Myocyte (in vitro differentiated cells): ENCODE measurements at regions not wholly inside any gene's neighbourhood (a gene's known extent, or its start where the extent isn't known, plus 50 kb on each side); places are given as distances from the start of the nearest gene placed in this dataset.

Source experiments
- DNase-seq: peaks from one replicate; pipeline ENCODE4 v3.0.0-alpha.2; 2012; ENCODE audit warnings: low read depth

DNA sequence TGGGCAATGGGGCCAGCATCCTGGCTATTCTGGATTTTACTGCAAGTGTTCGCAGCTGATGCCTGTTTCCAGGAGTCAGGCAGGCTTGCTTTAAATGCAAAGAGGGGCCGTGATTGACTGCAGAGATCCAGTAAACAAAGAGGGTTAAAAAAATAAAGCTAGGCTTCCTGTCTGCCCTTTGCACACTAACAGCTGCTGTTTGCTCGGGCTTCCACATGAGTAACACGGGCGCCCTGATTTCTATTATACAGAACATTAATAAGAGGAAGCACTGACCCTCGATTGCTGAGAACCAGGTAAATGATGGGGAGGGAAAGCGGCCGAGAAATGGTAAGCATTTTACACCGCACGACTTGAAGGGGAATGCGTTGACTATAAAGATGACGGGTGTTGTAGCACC lies 254.2 kb upstream of the ZNF507 start:
- no peak for DNase-seq

DNA sequence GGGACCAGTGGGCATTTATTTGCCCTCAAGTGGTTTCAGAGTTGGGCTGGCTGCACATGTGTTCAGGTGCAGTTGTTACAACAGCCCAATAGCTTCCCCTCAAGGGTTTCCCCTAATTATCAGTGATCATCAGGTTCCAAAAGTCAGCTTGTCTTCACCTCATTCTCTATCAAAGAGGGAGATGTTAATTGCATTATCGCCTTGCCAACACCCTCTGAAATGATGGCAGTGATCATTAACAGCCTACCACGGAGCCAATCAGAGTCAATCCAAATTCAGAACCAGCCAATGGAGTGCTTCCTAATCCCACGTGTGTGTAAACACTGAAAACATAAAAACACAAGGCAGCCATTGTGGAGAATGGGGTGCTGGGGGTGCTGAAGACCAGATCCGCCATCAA lies 248.4 kb upstream of the ZNF507 start:
- DNase-seq, result no peak

DNA sequence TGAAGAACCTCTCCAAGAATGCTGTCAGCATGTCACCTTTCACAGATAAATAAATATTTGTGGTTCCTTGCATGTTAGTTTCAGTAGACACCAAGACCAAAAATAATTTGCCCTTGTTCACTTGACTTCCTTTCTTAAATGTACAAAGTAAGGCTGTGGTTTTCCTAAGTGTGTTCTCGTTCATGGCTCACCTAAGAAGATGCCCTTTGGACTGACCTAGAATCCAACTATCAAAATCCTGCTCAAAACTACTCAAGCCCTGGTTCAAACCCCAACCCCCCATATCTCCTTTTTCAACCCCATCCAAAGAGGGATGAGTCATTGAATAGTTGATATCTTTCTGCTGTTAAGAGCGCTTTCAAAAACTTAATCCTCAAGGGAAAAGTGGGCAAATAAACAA lies 247.8 kb upstream of the ZNF507 start:
- DNase-seq, result no peak

- no peak for DNase-seq
Measured at GRCh38 chr19:32098968-32099367, 246.4 kb upstream of the ZNF507 start.

GRCh38 chr19:32101206-32101605 lies 244.2 kb upstream of the ZNF507 start:
- no peak for DNase-seq

DNA sequence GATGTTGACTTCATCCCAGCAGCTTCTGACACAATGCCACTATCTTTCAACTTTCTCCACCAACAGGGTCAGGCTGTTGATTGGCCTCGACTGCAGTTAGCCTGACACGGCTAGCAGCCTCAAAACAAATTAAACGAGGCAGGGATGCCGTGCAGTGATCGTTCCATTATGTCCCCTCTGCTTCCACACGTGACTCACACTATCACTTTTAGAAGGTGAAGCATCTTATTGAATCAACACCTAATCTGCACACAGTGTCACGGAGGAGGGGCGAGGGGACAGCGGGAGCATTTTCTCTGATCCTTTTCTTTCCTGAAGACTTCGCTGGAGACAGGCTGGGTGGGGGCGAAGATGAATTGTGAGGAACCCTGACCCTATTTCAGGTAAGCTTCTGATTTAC lies 241.9 kb upstream of the ZNF507 start:
- DNase-seq, result no peak

DNA sequence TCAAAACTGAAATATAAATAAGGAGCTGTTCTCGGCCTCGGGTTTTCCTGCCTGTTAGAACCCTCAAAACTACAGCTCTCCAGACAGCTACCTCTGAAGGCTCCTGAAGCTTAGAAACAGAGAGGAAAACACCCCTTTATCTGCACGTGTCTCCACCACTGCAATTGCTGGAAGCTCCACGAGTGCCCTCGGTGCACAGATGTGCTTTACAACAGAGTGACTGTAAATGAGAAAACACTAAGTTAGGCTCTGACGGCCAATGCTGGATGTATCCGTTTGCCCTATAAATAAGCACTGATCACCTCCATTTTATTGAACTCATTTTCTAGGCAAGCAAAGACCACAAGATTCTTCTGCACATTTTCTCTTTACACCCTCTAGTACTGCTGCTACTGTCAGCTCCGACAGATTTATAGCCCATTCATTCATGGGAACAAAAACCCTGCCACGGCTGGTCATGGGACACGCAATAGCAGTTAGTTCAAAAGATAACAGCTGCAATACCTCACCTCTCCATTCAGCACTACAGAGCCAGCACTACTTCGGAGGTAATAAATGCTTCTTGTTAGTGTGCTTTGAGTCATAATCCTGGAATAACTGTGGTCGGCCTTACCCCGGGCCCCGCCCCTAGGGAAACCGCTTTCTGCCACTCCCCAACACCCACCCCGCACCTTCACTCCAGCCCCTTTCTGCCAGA lies 241.1 kb upstream of the ZNF507 start:
- DNase-seq, result peak; percentile 51

DNA sequence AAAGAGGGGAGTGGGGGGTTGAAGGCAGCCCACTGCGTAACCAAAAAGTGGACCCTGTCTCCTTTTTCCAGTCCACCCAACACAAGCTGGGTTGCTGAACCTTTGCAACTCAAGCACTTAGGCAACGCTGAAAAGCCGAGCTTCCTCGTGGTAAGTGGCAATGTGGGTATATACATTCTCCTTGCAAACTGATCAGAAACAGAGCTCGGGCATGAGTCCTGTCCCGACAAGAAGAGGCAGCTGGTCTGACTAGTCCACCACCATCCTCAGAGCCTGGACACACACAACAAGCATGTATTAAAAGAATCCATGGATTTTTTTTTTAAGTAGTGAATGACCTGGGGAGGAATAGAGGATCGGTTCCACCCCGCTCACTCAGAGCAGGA lies 240.6 kb upstream of the ZNF507 start:
- DNase-seq, result no peak

GRCh38 chr19:32105527-32106310 lies 239.7 kb upstream of the ZNF507 start:
- DNase-seq, result no peak

- DNase-seq, result no peak
Measured at GRCh38 chr19:32122258-32122657, 223.2 kb upstream of the ZNF507 start.

DNA sequence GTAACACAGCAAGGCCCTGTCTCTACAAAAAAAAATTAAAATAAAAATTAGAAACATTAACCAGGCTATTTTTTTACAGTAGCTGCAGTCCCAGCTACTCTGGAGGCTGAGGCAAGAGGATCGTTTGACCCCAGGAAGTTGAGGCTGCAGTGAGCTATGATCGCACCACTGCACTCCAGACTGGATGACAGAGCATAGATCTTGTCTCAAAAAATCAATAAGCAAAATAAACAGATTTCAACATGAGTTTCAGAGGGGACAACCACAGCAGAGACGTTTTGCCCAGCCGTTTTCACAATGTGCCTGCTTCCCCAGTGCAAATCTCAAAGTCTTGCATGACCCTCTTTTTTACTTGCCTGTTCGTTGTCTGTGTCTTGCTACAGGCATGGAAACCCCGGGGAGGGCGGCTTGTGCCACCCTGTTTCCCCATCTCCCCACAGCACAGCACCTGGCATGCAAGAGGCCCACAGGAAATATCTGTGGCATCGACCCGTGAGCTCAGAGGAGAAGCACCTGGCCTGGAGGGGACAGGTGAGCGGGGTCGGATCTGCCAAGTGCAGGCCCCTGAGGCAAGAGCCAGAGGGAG lies 222.0 kb upstream of the ZNF507 start:
- no peak for DNase-seq

GRCh38 chr19:32124585-32124984 lies 220.8 kb upstream of the ZNF507 start:
- no peak for DNase-seq

DNA sequence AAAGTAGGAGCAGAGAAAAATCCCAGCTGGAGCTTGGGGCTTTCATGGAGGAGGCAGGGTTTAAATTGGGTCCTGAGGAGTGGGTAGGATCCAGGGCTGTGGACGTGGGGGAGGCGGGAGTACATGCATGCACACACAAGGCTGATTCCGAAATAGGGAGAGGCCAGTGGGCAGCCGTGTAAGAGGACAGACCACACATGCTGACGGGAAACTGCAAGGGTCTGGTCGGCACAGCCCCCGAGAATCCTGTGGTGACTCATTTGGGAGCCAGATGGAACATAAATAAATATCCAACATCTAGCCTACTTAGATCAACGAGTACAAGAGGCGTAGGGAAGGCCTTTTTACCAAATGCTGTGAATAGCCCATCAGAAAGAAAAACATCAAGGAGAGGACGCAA lies 216.3 kb upstream of the ZNF507 start:
- no peak for DNase-seq

GRCh38 chr19:32130332-32130731 lies 215.1 kb upstream of the ZNF507 start:
- DNase-seq, result no peak

- no peak for DNase-seq
Measured at GRCh38 chr19:32131005-32131404, 214.4 kb upstream of the ZNF507 start.

DNA sequence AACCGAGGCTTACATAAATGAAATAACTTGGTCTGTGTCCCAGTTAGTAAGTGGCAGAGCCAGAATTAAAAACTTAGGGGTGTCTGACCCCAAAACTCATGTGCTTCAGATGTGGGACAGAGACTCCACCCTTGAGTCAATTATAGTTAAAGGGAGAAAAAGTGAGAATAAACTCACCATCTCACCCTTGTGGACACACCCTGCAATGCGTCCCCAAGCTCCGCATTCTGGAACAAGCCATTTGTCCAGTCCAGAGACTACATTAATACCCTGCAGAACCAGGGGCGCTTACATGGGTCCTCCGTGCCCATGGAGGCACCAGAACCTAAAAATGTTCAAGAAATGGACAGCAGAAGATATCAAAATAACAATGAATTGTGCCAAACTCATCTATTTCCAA lies 207.0 kb upstream of the ZNF507 start:
- DNase-seq, result no peak

GRCh38 chr19:32141840-32142511 lies 203.4 kb upstream of the ZNF507 start:
- no peak for DNase-seq

DNA sequence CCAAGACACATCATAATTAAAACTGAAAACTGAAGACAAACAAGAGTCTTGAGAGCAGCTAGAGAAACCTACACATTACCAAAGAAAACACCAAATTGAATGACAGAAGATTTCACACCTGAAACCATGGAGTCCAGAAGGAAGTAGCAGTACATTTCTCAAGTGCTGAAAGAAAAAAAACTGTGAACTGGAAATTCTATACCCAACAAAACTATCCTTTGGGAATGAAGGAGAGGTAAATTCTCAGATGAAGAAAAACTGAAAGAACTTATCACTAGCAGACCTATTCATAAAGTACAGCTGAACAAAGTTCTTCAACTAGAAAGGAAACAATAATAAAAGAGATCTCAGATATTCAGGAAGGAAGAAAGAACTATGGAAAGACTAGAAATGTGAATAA lies 198.7 kb upstream of the ZNF507 start:
- no peak for DNase-seq

DNA sequence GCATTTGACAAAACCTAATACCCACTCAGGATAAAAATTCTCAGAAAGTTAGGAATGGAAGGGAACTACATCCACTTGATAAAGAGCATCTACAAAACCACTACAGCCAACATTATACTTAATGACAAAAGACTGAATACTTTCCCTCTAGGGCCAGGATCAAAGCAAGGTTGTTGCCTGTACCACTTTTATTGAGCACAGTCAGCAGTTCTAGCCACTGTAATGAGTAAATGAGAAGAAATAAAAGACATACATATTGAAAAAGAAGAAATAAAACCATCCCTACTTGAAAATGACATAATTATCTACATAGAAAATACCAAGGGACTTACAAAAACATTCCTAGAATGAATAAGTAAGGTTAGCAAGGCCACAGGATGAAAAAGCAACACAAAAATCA lies 194.8 kb upstream of the ZNF507 start:
- DNase-seq, result no peak

GRCh38 chr19:32154418-32154817 lies 191.0 kb upstream of the ZNF507 start:
- DNase-seq, result no peak

DNA sequence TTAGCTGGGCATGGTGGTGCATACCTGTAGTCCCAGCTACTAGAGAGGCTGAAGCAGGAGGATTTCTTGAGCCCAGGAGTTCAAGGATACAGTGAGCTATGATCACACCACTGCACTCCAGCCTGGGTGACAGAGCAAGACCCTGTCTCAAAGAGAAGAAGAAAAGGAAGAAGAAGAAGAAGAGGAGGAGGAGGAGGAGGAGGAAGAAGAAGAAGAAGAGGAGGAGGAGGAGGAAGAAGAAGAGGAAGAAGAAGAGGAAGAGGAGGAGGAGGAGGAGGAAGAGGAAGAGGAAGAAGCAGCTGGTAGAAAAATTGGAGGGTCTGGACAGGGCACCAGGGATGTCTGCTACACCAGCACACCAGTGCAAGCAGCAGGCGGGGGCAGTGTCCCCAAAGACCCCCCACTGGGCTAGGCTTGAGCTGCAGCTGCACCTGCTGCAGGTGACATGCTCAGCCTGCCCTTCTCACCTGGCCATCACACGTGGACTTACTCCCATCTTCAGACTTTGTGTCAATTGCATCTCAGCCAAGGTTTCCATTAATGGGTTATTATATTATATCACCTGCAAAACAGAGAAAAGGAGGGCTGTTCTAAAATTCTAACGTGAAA lies 180.9 kb upstream of the ZNF507 start:
- no peak for DNase-seq

DNA sequence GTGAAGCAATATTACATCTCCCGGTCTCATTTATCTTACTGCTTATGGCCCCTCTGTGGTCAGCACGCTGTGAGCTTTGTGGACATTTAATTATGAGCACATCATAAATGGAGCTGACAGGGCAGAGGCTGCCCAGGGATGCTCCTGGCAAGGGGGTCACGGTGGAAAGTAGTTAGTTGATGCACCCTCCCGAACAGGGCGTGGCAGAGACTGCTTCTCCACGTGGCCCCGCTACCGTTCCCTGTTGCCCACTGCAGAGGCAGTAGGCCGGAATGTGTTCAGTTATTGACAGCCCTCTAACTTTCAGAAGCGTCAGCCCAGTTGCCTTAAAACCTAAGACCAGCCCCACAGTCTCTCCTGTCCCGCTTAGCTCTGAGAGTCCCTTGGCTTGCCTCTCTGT lies 180.3 kb upstream of the ZNF507 start:
- no peak for DNase-seq
